H1 (cell line): ENCODE measurements at regions not wholly inside any gene's neighbourhood (a gene's known extent, or its start where the extent isn't known, plus 50 kb on each side); places are given as distances from the start of the nearest gene placed in this dataset.

Source experiments
- ASH2L ChIP-seq: fragments of 200-600, 300-600 bp; sonication (generic); IDR thresholded peaks from one replicate; pipeline ENCODE4 v1.7.1; 2017; ENCODE audit warnings: low read length

DNA sequence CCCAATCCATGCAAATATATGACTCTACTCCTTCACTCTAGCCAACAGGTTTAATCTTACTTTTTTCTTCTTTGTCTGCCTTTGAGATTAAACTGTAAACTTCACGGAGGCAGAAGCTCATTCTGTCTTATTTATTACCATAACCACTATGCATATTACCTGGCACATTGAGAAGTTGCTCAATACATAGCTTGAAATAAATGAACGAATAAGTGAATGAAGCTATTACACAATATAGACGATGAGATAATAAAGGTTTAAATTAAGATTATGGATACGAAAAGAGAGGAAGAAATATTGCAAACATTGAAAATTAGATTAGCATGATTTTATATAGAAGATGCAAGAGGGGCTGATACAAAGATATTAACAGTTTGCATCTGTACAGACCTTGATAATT lies 385.1 kb downstream of the LTN1 start (continued):
- no peak for TF ChIP-seq ASH2L
- TF ChIP-seq, all 59 proteins: peak for 0
